ENCODE measurements at regions not wholly inside any gene's neighbourhood (a gene's known extent, or its start where the extent isn't known, plus 50 kb on each side); places are given as distances from the start of the nearest gene placed in this dataset.

- Histone ChIP-seq H3K4me2 (ENCODE audit: insufficient read depth, low read length, poor library complexity, severe bottlenecking) (no peak overlapping the region), H4K8ac (ENCODE audit: low read depth, low read length) (no peak overlapping the region)
Observed at GRCh38 chr14:58876608-58877007, 238.8 kb downstream of the DACT1 start.

GRCh38 chr14:58878439-58879139 is 240.8 kb downstream of the DACT1 start:
- H3K27me3 ChIP-seq (ENCODE audit: control insufficient read depth in 3 of 3, insufficient read depth in 3 of 3, low read depth in 1 of 3, low read length in 3 of 3), result peaks cover 0 to 3% (median 0%) of the 10 kb centered on the region in 3 experiments
- H3K9me3 ChIP-seq (replicated peaks in 1 of 2; ENCODE audit: control insufficient read depth in 2 of 2, insufficient read depth in 1 of 2, low read depth in 1 of 2, low read length in 2 of 2), result no peaks in the 10 kb centered on the region
- H3K27ac ChIP-seq (replicated peaks; ENCODE audit: low read length), result no peak overlapping the region
- no peak overlapping the region for H3K4ac ChIP-seq (ENCODE audit: low read length)
- H2BK120ac ChIP-seq (ENCODE audit: low read depth, low read length), result no peak overlapping the region
- H2BK5ac ChIP-seq (ENCODE audit: low read length), result no peak overlapping the region
- no CpG with 5 or more reads among the region's 2 CpGs for WGBS, 2 donors (ENCODE audit: extremely low coverage in 2 of 2, insufficient read length in 2 of 2, insufficient replicate concordance in 1 of 2)
- H4K91ac ChIP-seq (ENCODE audit: low read depth, low read length, poor library complexity), result no peak overlapping the region
- H3K23ac ChIP-seq (ENCODE audit: low read depth, low read length, poor library complexity), result no peak overlapping the region
- no peak overlapping the region for H3K14ac ChIP-seq (ENCODE audit: low read length)
- no peak overlapping the region for H2BK12ac ChIP-seq (ENCODE audit: low read length)
- H2BK15ac ChIP-seq (ENCODE audit: low read length), result no peak overlapping the region
- H3K4me2 ChIP-seq (ENCODE audit: insufficient read depth, low read length, poor library complexity, severe bottlenecking), result no peak overlapping the region
- no peak overlapping the region for H3K9ac ChIP-seq (ENCODE audit: low read depth, low read length, poor library complexity)
- H3K18ac ChIP-seq (ENCODE audit: low read length), result peak overlapping the region; percentile 5
- no peaks in the 10 kb centered on the region for H3K79me1 ChIP-seq (ENCODE audit: low read depth, low read length)
- H3K4me3 ChIP-seq (ENCODE audit: low read length in 2 of 2), result no peak overlapping the region
- H2AFZ ChIP-seq (ENCODE audit: low read length), result no peak overlapping the region
- DNase-seq (ENCODE audit: low spot score), result no peak
- H3K36me3 ChIP-seq (replicated peaks in 1 of 2; ENCODE audit: control insufficient read depth in 2 of 2, insufficient read depth in 2 of 2, low read length in 2 of 2), result no peaks in the 10 kb centered on the region
- no peak overlapping the region for H2AK5ac ChIP-seq (ENCODE audit: low read depth, low read length)
- peaks cover 0 to 3% of the 10 kb centered on the region in 2 donors for H3K4me1 ChIP-seq (ENCODE audit: control insufficient read depth in 2 of 2, insufficient read depth in 1 of 2, low read depth in 1 of 2, low read length in 2 of 2)
- no peak overlapping the region for H4K8ac ChIP-seq (ENCODE audit: low read depth, low read length)

More at GRCh38 chr14:58876608-58877007, 238.8 kb downstream of the DACT1 start:
- peaks cover 0 to 3% (median 0%) of the 10 kb centered on the region in 3 experiments for H3K27me3 ChIP-seq (ENCODE audit: control insufficient read depth in 3 of 3, insufficient read depth in 3 of 3, low read depth in 1 of 3, low read length in 3 of 3)
- H3K79me1 ChIP-seq (ENCODE audit: low read depth, low read length), result no peaks in the 10 kb centered on the region
- no peak overlapping the region for H3K23ac ChIP-seq (ENCODE audit: low read depth, low read length, poor library complexity)
- no peak overlapping the region for H2AFZ ChIP-seq (ENCODE audit: low read length)
- H3K36me3 ChIP-seq (replicated peaks in 1 of 2; ENCODE audit: control insufficient read depth in 2 of 2, insufficient read depth in 2 of 2, low read length in 2 of 2), result no peaks in the 10 kb centered on the region
- H3K4me1 ChIP-seq (ENCODE audit: control insufficient read depth in 2 of 2, insufficient read depth in 1 of 2, low read depth in 1 of 2, low read length in 2 of 2), result peaks cover 3 to 4% of the 10 kb centered on the region in 2 donors
- no peak overlapping the region for H3K4ac ChIP-seq (ENCODE audit: low read length)
- no peak overlapping the region for H2BK12ac ChIP-seq (ENCODE audit: low read length)
- no peak overlapping the region for H3K18ac ChIP-seq (ENCODE audit: low read length)
- no peak overlapping the region for H2BK120ac ChIP-seq (ENCODE audit: low read depth, low read length)
- no peak overlapping the region for H2AK5ac ChIP-seq (ENCODE audit: low read depth, low read length)
- H4K91ac ChIP-seq (ENCODE audit: low read depth, low read length, poor library complexity), result no peak overlapping the region
- H3K4me3 ChIP-seq (ENCODE audit: low read length in 2 of 2), result no peak overlapping the region
- H3K9ac ChIP-seq (ENCODE audit: low read depth, low read length, poor library complexity), result no peak overlapping the region
- H3K27ac ChIP-seq (replicated peaks; ENCODE audit: low read length), result no peak overlapping the region
- H3K14ac ChIP-seq (ENCODE audit: low read length), result no peak overlapping the region
- no peak overlapping the region for H2BK5ac ChIP-seq (ENCODE audit: low read length)
- no peaks in the 10 kb centered on the region for H3K9me3 ChIP-seq (replicated peaks in 1 of 2; ENCODE audit: control insufficient read depth in 2 of 2, insufficient read depth in 1 of 2, low read depth in 1 of 2, low read length in 2 of 2)
- DNase-seq (ENCODE audit: low spot score), result no peak
- no peak overlapping the region for H2BK15ac ChIP-seq (ENCODE audit: low read length)

GRCh38 chr14:58881433-58881832 is 243.7 kb downstream of the DACT1 start:
- Histone ChIP-seq H3K18ac (ENCODE audit: low read length) (no peak overlapping the region), H2BK120ac (ENCODE audit: low read depth, low read length) (no peak overlapping the region), H2BK5ac (ENCODE audit: low read length) (no peak overlapping the region), H3K36me3 (replicated peaks in 1 of 2; ENCODE audit: control insufficient read depth in 2 of 2, insufficient read depth in 2 of 2, low read length in 2 of 2) (no peaks in the 10 kb centered on the region), H3K14ac (ENCODE audit: low read length) (no peak overlapping the region), H3K4me1 (ENCODE audit: control insufficient read depth in 2 of 2, insufficient read depth in 1 of 2, low read depth in 1 of 2, low read length in 2 of 2) (peaks cover 0 to 3% of the 10 kb centered on the region in 2 donors), H4K8ac (ENCODE audit: low read depth, low read length) (no peak overlapping the region), H3K27me3 (ENCODE audit: control insufficient read depth in 3 of 3, insufficient read depth in 3 of 3, low read depth in 1 of 3, low read length in 3 of 3) (peaks cover 0 to 3% (median 0%) of the 10 kb centered on the region in 3 experiments), H3K27ac (replicated peaks; ENCODE audit: low read length) (no peak overlapping the region), H2BK15ac (ENCODE audit: low read length) (no peak overlapping the region), H3K4me3 (ENCODE audit: low read length in 2 of 2) (no peak overlapping the region), H2AFZ (ENCODE audit: low read length) (no peak overlapping the region), H2BK12ac (ENCODE audit: low read length) (no peak overlapping the region), H3K79me1 (ENCODE audit: low read depth, low read length) (no peaks in the 10 kb centered on the region), H2AK5ac (ENCODE audit: low read depth, low read length) (no peak overlapping the region), H3K4ac (ENCODE audit: low read length) (no peak overlapping the region), H3K23ac (ENCODE audit: low read depth, low read length, poor library complexity) (no peak overlapping the region), H3K4me2 (ENCODE audit: insufficient read depth, low read length, poor library complexity, severe bottlenecking) (no peak overlapping the region), H4K91ac (ENCODE audit: low read depth, low read length, poor library complexity) (no peak overlapping the region), H3K9ac (ENCODE audit: low read depth, low read length, poor library complexity) (no peak overlapping the region), H3K9me3 (replicated peaks in 1 of 2; ENCODE audit: control insufficient read depth in 2 of 2, insufficient read depth in 1 of 2, low read depth in 1 of 2, low read length in 2 of 2) (no peaks in the 10 kb centered on the region)
- no CpG with 5 or more reads among the region's 1 CpG for WGBS, 2 donors (ENCODE audit: extremely low coverage in 2 of 2, insufficient read length in 2 of 2, insufficient replicate concordance in 1 of 2)
- DNase-seq (ENCODE audit: low spot score), result no peak

GRCh38 chr14:58882577-58883018 is 244.8 kb downstream of the DACT1 start:
- Histone ChIP-seq H3K23ac (ENCODE audit: low read depth, low read length, poor library complexity) (no peak overlapping the region), H4K8ac (ENCODE audit: low read depth, low read length) (no peak overlapping the region), H2AFZ (ENCODE audit: low read length) (no peak overlapping the region), H3K9me3 (replicated peaks in 1 of 2; ENCODE audit: control insufficient read depth in 2 of 2, insufficient read depth in 1 of 2, low read depth in 1 of 2, low read length in 2 of 2) (no peaks in the 10 kb centered on the region), H3K18ac (ENCODE audit: low read length) (no peak overlapping the region), H2BK15ac (ENCODE audit: low read length) (no peak overlapping the region), H3K14ac (ENCODE audit: low read length) (no peak overlapping the region), H3K4me1 (ENCODE audit: control insufficient read depth in 2 of 2, insufficient read depth in 1 of 2, low read depth in 1 of 2, low read length in 2 of 2) (peaks cover 0 to 3% of the 10 kb centered on the region in 2 donors), H3K9ac (ENCODE audit: low read depth, low read length, poor library complexity) (no peak overlapping the region), H3K27me3 (ENCODE audit: control insufficient read depth in 3 of 3, insufficient read depth in 3 of 3, low read depth in 1 of 3, low read length in 3 of 3) (peaks cover 0 to 3% (median 0%) of the 10 kb centered on the region in 3 experiments), H2AK5ac (ENCODE audit: low read depth, low read length) (no peak overlapping the region), H3K4ac (ENCODE audit: low read length) (no peak overlapping the region), H2BK5ac (ENCODE audit: low read length) (no peak overlapping the region), H2BK12ac (ENCODE audit: low read length) (no peak overlapping the region), H3K79me1 (ENCODE audit: low read depth, low read length) (no peaks in the 10 kb centered on the region), H3K27ac (replicated peaks; ENCODE audit: low read length) (no peak overlapping the region), H2BK120ac (ENCODE audit: low read depth, low read length) (no peak overlapping the region), H3K4me2 (ENCODE audit: insufficient read depth, low read length, poor library complexity, severe bottlenecking) (no peak overlapping the region), H3K4me3 (ENCODE audit: low read length in 2 of 2) (no peak overlapping the region), H4K91ac (ENCODE audit: low read depth, low read length, poor library complexity) (no peak overlapping the region), H3K36me3 (replicated peaks in 1 of 2; ENCODE audit: control insufficient read depth in 2 of 2, insufficient read depth in 2 of 2, low read length in 2 of 2) (no peaks in the 10 kb centered on the region)
- no CpG with 5 or more reads among the region's 4 CpGs for WGBS, 2 donors (ENCODE audit: extremely low coverage in 2 of 2, insufficient read length in 2 of 2, insufficient replicate concordance in 1 of 2)
- DNase-seq (ENCODE audit: low spot score), result no peak

All from neuronal stem cell (in vitro differentiated cells).